DMS 273 treated with DMSO at 0.1 percent for 48 hours (cell line): ENCODE measurements at regions not wholly inside any gene's neighbourhood (a gene's known extent, or its start where the extent isn't known, plus 50 kb on each side); places are given as distances from the start of the nearest gene placed in this dataset.

Experiments used
- DNase-seq: peaks from one replicate; lab custom pipeline; 2025; lab: John Stamatoyannopoulos, UW

- no peak for DNase-seq
Measured at GRCh38 chr3:127483902-127484591, 106.5 kb downstream of the TPRA1 start.

DNA sequence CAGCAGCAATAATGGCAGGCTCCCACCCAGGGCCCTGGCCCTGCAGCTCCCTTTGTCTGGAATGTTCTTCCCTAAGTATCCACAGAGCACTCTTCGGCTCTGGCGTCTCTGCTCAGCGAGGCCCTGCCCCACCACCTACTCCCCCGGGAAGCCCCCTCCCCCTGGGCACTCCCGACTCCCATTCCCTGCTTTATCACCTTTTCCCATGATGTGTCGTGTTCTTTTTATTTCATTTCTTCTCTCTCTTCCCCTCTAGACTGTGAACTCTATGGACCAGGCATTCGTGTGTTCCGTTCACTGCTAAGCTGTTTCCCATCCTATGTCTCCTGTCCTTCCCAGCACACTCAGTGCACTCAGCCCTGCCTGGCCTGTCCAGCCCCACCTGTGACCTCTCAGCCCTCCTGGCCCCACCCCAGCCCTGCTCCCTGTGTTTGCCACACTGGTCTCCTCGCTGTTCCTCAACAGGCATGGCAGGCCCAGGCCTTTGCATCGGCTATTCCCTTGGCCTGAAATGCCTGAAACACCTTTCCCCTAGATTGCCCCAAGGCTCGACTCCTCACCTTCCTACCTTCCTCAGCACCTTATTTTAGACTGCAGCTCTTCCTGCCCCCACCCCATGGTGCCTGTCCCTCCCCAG lies 107.4 kb downstream of the TPRA1 start:
- DNase-seq, result no peak

DNA sequence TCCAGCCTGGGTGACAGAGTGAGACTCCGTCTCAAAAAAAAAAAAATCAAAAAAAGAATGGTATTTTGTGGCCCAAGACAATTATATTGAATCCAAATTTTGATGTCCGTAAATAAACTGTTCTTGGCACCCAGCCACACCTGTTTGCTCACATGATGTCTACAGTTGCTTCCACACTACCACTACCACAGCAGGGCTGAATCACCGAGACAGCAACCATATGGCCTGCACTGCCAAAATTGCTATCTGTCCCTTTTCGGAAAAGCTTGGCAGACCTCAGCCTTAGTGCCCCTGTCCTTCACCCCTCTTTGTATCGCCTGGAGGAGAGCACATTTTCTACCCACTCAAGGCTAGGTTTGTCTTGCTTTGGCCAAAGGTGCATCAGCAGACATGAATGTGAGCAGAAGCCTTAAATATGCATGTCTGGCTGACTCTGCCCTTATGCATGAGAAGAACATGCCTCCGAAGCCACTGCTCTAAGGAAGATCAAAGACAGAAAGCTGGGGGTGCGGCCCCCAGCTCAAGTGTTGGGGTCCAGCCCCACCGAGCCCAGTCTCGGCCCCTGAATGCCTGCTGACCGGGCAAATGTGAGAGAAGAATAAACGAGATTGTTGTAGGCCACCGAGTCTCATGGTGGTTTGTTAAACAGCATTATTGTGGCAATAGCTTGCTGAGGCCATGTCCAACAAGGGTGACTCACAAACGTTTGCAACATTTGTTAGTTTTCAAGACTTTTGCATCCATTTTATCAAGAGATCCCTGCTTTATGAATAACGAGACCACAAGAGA lies 108.1 kb downstream of the TPRA1 start:
- DNase-seq, result no peak

DNA sequence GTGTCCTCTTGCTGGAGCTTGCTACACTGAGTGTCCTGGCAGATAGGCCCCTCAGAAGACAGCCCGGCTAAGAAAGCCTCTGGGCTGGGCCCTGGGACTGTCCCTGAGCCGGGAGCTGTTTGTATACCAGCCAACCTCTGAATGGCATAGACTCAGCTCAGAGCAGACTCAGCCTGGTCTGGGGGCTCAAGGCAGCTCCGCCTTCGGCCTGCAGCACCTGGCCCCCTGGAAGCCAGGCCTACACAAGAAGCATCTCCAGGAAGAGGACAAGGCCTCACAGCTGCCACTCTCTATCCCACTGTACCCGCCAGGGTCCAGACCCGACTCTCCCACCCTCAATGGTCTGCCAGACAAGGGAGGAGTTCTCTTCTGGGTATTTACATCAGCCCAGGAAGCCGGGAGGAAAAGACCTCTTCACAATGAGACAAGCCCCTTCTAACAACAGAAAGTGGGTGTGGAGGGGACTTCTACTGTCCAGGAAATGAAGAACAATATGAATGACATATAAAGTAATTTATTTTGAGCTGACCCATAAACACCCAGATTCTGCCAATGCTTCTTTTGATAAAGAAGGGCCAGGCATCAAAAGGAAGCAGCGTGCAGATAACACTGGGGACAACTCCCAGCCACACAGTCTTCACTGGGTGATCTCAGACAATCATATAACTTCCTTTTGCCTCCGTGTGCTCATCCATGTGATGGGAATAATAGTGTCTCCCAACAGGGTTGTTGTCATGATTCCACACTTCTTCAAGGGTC lies 110.2 kb downstream of the TPRA1 start:
- DNase-seq, result no peak

DNA sequence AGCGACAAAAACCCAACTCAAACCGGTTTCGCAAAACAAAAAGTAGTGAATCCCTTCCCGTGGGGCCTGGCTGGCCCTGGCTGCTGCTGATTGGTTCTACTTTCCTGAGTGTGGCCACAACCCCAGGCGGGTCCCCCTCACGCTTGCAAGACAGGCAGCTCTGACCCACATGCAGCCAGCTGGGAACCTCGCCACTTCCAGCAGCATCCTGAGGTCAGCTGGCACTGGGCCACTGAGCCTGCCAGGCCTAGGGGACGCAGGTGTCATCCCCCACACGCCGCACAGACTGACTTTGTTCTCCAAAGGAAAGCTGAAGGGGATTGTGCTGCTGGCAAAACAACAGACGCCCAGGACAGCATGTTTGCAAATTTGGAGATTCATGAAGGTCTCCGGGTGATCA lies 111.1 kb downstream of the TPRA1 start:
- no peak for DNase-seq

DNA sequence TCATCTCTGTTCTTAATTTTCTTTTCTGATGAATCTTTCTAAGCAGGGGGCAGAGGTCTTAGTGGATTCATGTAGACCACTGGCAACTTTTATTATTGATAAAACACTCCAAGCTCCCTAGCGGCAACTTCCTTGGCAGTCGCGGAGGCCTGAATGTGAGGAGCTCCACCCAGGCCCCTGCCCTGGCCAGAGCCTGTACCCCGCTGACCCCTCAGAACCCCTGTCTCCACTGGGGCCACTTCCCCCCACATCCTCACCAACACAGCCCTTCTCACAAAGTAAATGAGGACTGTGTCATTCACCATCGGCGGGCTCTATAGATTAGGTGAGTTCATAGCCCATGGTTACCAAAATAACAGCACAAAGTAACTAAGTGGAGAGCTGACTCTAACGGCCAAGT lies 111.6 kb downstream of the TPRA1 start:
- no peak for DNase-seq

GRCh38 chr3:127477396-127477795 lies 113.1 kb downstream of the TPRA1 start:
- no peak for DNase-seq

GRCh38 chr3:127476936-127477335 lies 113.6 kb downstream of the TPRA1 start:
- no peak for DNase-seq

GRCh38 chr3:127475975-127476705 lies 114.4 kb downstream of the TPRA1 start:
- no peak for DNase-seq

- no peak for DNase-seq
Measured at GRCh38 chr3:127475391-127475790, 115.1 kb downstream of the TPRA1 start.

DNA sequence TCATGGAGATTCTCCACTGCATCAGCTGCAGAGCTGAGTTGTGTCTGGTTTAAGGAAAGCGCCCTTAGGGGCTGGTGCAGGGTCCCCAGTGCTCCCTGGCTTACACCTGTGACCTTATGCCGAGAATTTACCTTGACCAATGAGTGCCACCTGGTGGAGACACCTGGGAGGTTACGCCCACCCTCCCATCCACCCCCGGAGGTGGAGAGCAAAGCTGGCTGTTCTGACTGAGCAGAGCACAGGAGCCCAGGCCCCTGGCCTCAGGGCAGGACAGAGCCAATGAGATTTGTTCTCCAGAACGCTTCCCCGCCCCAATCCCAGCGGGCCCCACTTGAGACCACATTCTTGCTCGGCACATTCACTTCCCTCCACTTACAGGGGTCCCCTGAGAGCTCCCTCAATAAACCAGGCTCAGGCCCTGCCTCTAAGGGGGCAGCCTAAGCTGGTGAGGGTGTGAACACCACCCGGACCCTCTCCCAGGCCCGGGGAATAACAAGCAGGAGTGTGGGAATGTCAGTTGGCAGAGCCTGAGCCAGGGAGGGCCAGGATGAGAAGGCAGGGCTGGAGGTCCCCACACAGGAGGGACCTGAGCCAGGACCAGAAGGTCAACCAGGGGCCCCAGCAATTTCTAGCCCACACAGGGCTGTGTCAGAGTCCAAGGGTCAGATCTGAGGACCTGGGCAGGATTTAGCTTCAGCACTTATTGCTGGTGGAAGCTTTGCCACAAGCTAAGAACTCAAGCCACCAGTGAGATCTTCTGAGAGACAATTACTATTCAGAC lies 117.1 kb downstream of the TPRA1 start:
- DNase-seq, result no peak

GRCh38 chr3:127472506-127472905 lies 118.0 kb downstream of the TPRA1 start:
- DNase-seq, result no peak

GRCh38 chr3:127471142-127471541 lies 119.4 kb downstream of the TPRA1 start:
- DNase-seq, result no peak

DNA sequence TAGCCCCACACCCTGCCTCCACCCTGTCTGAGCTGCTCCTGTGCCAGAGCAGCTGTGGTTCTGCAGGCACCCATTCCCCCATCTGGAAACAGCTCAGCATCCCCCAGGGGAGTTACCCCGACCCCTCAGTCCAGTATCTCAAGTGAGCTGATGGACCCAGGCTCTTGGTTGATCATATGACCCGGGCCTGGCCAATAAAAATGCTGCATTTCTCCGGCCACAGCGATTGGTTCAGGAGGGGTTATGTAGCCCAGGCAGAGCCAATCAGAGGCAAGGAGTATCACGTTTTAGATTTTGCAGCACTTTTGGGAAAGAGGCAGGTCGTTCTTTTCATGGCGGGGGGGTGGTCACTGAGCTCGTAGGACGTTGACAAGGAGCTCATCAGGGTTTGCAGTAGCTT lies 120.8 kb downstream of the TPRA1 start:
- DNase-seq, result no peak

- no peak for DNase-seq
Measured at GRCh38 chr3:127467391-127467790, 123.1 kb downstream of the TPRA1 start.

- DNase-seq, result no peak
Measured at GRCh38 chr3:127464642-127465041, 125.9 kb downstream of the TPRA1 start.

- DNase-seq, result no peak
Measured at GRCh38 chr3:127462111-127462655, 128.3 kb downstream of the TPRA1 start.

DNA sequence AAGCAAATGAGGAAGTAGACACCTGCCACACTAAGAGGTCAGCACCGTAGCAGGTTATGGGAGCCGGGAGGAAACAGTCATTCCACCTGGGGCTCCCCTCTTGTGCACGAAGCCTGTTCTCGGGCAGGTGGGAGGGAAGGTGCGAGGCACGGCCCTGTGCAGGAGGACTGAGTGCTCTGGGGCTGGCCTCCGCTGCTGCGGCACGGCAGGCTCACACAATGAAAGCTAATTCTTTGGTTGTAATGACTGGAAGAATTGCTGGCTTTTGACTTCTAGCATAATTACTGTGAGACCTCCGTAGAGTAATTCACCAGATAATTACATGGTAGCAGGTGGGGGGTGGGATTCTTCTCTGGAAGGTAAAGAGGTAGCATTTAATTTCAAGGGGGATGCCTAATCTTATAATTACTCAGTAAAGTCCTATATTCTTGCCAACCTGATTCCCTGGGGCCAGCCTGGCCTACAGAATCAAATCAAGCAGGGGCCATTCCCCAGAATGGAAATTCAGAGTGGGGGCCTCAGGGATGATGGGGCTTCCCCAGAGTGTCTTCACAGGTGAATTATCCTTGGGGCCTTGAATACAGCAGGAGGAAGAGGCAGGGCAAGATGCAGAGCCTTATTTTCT lies 129.1 kb downstream of the TPRA1 start:
- DNase-seq, result no peak

DNA sequence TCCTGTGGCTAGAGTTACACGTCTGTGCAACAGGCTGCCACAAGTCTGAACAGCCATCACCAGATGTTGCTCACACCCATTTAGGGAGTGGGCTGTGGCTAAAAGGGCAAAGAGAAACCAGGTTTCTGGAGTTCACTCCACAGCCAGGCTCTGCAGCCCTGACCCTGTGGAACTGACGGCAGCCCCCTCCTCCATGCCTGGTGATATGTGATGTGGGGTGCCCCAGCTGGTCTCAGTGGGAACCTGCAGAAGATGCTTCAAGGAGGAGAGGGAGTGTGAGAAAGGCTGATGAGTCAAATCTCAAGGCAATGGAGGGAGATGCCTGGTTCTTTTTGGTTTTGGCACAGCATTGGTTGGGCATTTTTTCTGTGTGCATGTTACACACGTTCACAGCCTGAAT lies 130.6 kb downstream of the TPRA1 start:
- no peak for DNase-seq
